CD14-positive monocyte (primary cell): ENCODE measurements at regions not wholly inside any gene's neighbourhood (a gene's known extent, or its start where the extent isn't known, plus 50 kb on each side); places are given as distances from the start of the nearest gene placed in this dataset.

Experiments
- DNase-seq, 3 donors: peaks; one replicate each; pipeline ENCODE4 v3.0.0-alpha.2; 2011 to 2022
- H2AFZ ChIP-seq: 2 replicates; pipeline ENCODE4 v1.6.0; 2012; ENCODE audit warnings: mild to moderate bottlenecking, low read depth, low read length, inconsistent platforms; ENCODE audit not compliant: insufficient read depth, poor library complexity, severe bottlenecking
- H3K27ac ChIP-seq, 2 donors: 1 replicate in 1 of 2; 2 replicates in 1 of 2; pipeline ENCODE4 v1.5.1; 2012 to 2013; ENCODE audit warnings: low read length in 2 of 2, control low read depth in 1 of 2, inconsistent platforms in 1 of 2, low read depth in 1 of 2, mild to moderate bottlenecking in 1 of 2
- H3K27me3 ChIP-seq, 2 donors: one replicate each; pipeline versions ENCODE4 v1.6.0 to v1.6.1; 2011 to 2013; ENCODE audit warnings: low read length in 2 of 2; ENCODE audit not compliant: control insufficient read depth in 2 of 2, insufficient read depth in 2 of 2
- H3K36me3 ChIP-seq, 2 donors: replicated peaks in 1 of 2; 1 replicate in 1 of 2; 2 replicates in 1 of 2; pipeline versions ENCODE4 v1.5.1 to v1.6.1; 2012 to 2013; ENCODE audit warnings: low read length in 2 of 2, control low read depth in 1 of 2, inconsistent platforms in 1 of 2, mild to moderate bottlenecking in 1 of 2; ENCODE audit not compliant: insufficient read depth in 2 of 2, control insufficient read depth in 1 of 2
- H3K4me1 ChIP-seq, 2 donors: 1 replicate in 1 of 2; 2 replicates in 1 of 2; pipeline versions ENCODE4 v1.5.1 to v1.6.1; 2012 to 2013; ENCODE audit warnings: low read length in 2 of 2, control low read depth in 1 of 2, inconsistent platforms in 1 of 2, mild to moderate bottlenecking in 1 of 2, moderate library complexity in 1 of 2; ENCODE audit not compliant: insufficient read depth in 2 of 2, control insufficient read depth in 1 of 2
- H3K4me2 ChIP-seq: replicated peaks from 2 replicates; pipeline ENCODE3; 2012; ENCODE audit warnings: low read length, moderate library complexity, mild to moderate bottlenecking; ENCODE audit not compliant: poor library complexity, severe bottlenecking; ENCODE audit errors: extremely low read depth
- H3K4me3 ChIP-seq, 3 experiments: fragments of 200-600 bp in 1 of 3; sonication (generic) in 1 of 3; replicated peaks in 1 of 3; 1 replicate in 2 of 3; 2 replicates in 1 of 3; pipeline ENCODE4 v1.5.1; 2011 to 2013; ENCODE audit warnings: low read length in 3 of 3, mild to moderate bottlenecking in 3 of 3, control low read depth in 2 of 3, low read depth in 2 of 3, inconsistent platforms in 1 of 3, moderate library complexity in 1 of 3
- H3K79me2 ChIP-seq: 2 replicates; pipeline ENCODE4 v1.6.0; 2012; ENCODE audit warnings: mild to moderate bottlenecking, control low read depth, inconsistent platforms, low read length, moderate library complexity; ENCODE audit not compliant: insufficient read depth
- H3K9ac ChIP-seq: 2 replicates; pipeline ENCODE4 v1.6.0; 2017; ENCODE audit warnings: low read length, mild to moderate bottlenecking; ENCODE audit not compliant: insufficient read depth, poor library complexity, severe bottlenecking
- H3K9me3 ChIP-seq, 2 donors: replicated peaks in 1 of 2; 1 replicate in 1 of 2; 2 replicates in 1 of 2; pipeline versions ENCODE4 v1.5.1 to v1.6.1; 2012 to 2013; ENCODE audit warnings: low read length in 2 of 2, control low read depth in 1 of 2; ENCODE audit not compliant: control insufficient read depth in 1 of 2, insufficient read depth in 1 of 2
- H4K20me1 ChIP-seq: 2 replicates; pipeline ENCODE4 v1.6.0; 2012; ENCODE audit warnings: mild to moderate bottlenecking, low read length, control low read depth, moderate library complexity; ENCODE audit not compliant: insufficient read depth
- H3K27ac Mint-ChIP-seq, 7 donors: one replicate each; pipeline ENCODE4 v1.8.0; 2020; ENCODE audit warnings: mild to moderate bottlenecking in 7 of 7, mixed read lengths in 7 of 7, moderate library complexity in 6 of 7, inconsistent platforms in 2 of 7
- H3K27me3 Mint-ChIP-seq, 3 donors: one replicate each; pipeline ENCODE4 v1.8.0; 2021 to 2022; ENCODE audit warnings: low read depth in 3 of 3, mild to moderate bottlenecking in 3 of 3, mixed read lengths in 3 of 3, moderate library complexity in 3 of 3, inconsistent platforms in 1 of 3
- H3K36me3 Mint-ChIP-seq, 2 donors: one replicate each; pipeline ENCODE4 v1.8.0; 2020; ENCODE audit warnings: mixed read lengths in 2 of 2, inconsistent platforms in 1 of 2, mild to moderate bottlenecking in 1 of 2
- H3K4me1 Mint-ChIP-seq: one replicate; pipeline ENCODE4 v1.8.0; 2020; ENCODE audit warnings: mild to moderate bottlenecking, mixed read lengths
- H3K4me3 Mint-ChIP-seq, 2 donors: one replicate each; pipeline ENCODE4 v1.8.0; 2020; ENCODE audit warnings: mild to moderate bottlenecking in 2 of 2, mixed read lengths in 2 of 2, moderate library complexity in 1 of 2
- H3K9me3 Mint-ChIP-seq, 7 donors: one replicate each; pipeline ENCODE4 v1.8.0; 2020 to 2022; ENCODE audit warnings: mixed read lengths in 7 of 7, mild to moderate bottlenecking in 6 of 7, moderate library complexity in 6 of 7, inconsistent platforms in 2 of 7
- WGBS: methylation state at CpG from one replicate; pipeline ENCODE4 v1.1.5; 2013; ENCODE audit warnings: missing lambda C conversion rate; ENCODE audit not compliant: insufficient coverage; 5-methylcytosine and 5-hydroxymethylcytosine counted together
- intact Hi-C, 2 donors: fragments of 100-400 bp; cut with micrococcal nuclease; formaldehyde crosslinking; loops; one replicate each; pipeline versions ENCODE4 v1.15.0 to v1.15.1; 2023
- TF ChIP-seq, protein P1 (sequence below): fragments of 200-600 bp; IDR thresholded peaks from one replicate; pipeline ENCODE4 v1.8.0; 2022; ENCODE audit warnings: antibody characterized with exemption, mild to moderate bottlenecking

DNA sequence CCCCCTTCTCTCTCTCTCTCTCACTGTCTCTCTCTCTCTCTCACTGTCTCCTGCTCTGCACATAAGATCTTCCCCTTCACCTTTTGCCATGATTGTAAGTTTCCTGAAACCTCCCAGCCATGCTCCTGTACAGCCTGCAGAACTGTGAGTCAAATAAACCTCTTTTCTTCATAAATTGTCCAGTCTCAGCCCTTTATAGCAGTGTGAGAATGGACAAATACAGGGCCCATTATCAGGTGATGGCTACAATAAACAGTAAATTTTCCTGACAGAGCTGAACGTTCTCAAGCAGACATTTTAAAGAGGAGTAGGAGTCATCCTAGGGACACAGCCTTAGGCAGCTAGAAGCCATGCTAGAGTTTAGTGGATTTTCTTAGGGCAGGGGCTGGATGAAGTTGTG lies 1679.7 kb upstream of the B3GALT2 start:
- no peak overlapping the region for H2AFZ ChIP-seq
- no CpG with 5 or more reads among the region's 1 CpG for whole genome bisulfite sequencing
- no peak overlapping the region for H3K27ac ChIP-seq
- no peak for DNase-seq
- no peaks in the 10 kb centered on the region for H3K79me2 ChIP-seq
- H3K36me3 ChIP-seq = no peaks in the 10 kb centered on the region
- Mint-ChIP-seq H3K4me3 (no peak overlapping the region), H3K27me3 (no peaks in the 10 kb centered on the region), H3K36me3 (no peaks in the 10 kb centered on the region), H3K4me1 (no peaks in the 10 kb centered on the region), H3K27ac (no peak overlapping the region), H3K9me3 (peaks cover 0 to 8% (median 3%) of the 10 kb centered on the region in 7 donors)
- H3K9me3 ChIP-seq = no peaks in the 10 kb centered on the region
- intact Hi-C loops = no loop called here
- no peaks in the 10 kb centered on the region for H3K4me1 ChIP-seq
- H3K9ac ChIP-seq = no peak overlapping the region
- no peak overlapping the region for H3K4me3 ChIP-seq
- H3K4me2 ChIP-seq = no peak overlapping the region
- H3K27me3 ChIP-seq = no peaks in the 10 kb centered on the region
- H4K20me1 ChIP-seq = no peaks in the 10 kb centered on the region
- TF ChIP-seq, protein P1, sequence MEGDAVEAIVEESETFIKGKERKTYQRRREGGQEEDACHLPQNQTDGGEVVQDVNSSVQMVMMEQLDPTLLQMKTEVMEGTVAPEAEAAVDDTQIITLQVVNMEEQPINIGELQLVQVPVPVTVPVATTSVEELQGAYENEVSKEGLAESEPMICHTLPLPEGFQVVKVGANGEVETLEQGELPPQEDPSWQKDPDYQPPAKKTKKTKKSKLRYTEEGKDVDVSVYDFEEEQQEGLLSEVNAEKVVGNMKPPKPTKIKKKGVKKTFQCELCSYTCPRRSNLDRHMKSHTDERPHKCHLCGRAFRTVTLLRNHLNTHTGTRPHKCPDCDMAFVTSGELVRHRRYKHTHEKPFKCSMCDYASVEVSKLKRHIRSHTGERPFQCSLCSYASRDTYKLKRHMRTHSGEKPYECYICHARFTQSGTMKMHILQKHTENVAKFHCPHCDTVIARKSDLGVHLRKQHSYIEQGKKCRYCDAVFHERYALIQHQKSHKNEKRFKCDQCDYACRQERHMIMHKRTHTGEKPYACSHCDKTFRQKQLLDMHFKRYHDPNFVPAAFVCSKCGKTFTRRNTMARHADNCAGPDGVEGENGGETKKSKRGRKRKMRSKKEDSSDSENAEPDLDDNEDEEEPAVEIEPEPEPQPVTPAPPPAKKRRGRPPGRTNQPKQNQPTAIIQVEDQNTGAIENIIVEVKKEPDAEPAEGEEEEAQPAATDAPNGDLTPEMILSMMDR = no peak

DNA sequence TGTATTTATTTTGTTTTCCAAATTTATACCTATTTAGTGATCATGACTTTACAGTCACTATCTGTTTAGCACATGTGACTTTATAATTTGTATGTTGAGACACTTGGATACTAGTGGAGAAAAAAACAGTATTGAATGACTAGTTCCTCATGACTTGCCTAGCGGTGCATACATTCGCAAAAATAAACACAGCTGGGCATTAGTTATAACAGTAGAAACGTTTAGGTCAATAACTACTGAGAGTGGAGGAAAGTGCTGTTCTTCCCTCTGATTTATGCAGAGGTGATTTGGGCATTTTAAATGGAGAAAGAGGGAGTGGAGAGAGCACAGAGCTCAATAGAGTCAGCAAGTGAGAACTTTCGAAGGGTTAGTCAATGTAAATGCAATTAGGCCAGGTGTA lies 1679.0 kb upstream of the B3GALT2 start:
- no peak overlapping the region for H3K27ac Mint-ChIP-seq
- WGBS = 100% methylated on average over 2 of the region's 4 CpGs

More for the DNA sequence above, 1679.0 kb upstream of the B3GALT2 start:
- intact Hi-C loops = no loop called here
- Histone ChIP-seq H2AFZ (no peak overlapping the region), H3K9ac (no peak overlapping the region), H3K79me2 (no peaks in the 10 kb centered on the region), H3K36me3 (no peaks in the 10 kb centered on the region), H3K4me1 (no peaks in the 10 kb centered on the region), H3K4me2 (no peak overlapping the region), H3K9me3 (peaks cover 0 to under 1% of the 10 kb centered on the region in 2 donors), H3K27me3 (no peaks in the 10 kb centered on the region), H4K20me1 (no peaks in the 10 kb centered on the region), H3K27ac (no peak overlapping the region), H3K4me3 (no peak overlapping the region)
- TF ChIP-seq, protein P1 = no peak
- peaks cover 0 to 8% (median 3%) of the 10 kb centered on the region in 7 donors for H3K9me3 Mint-ChIP-seq
- no peak for DNase-seq
- H3K4me3 Mint-ChIP-seq = no peak overlapping the region
- H3K27me3 Mint-ChIP-seq = no peaks in the 10 kb centered on the region
- no peaks in the 10 kb centered on the region for H3K36me3 Mint-ChIP-seq
- H3K4me1 Mint-ChIP-seq = no peaks in the 10 kb centered on the region
